ENCODE measurements at regions not wholly inside any gene's neighbourhood (a gene's known extent, or its start where the extent isn't known, plus 50 kb on each side); places are given as distances from the start of the nearest gene placed in this dataset.

GRCh38 chr6:33961691-33962090 lies 157.9 kb upstream of the MLN start:
- TF ChIP-seq CTCF (IDR thresholded peaks at IDR 0.05; ENCODE audit: low read depth, low read length, poor library complexity, severe bottlenecking), result no peak
- TF ChIP-seq EZH2phosphoT487 (IDR thresholded peaks at IDR 0.05; ENCODE audit: borderline replicate concordance, low read length), result no peak
